Epithelial cell of proximal tubule (primary cell): ENCODE measurements at regions not wholly inside any gene's neighbourhood (a gene's known extent, or its start where the extent isn't known, plus 50 kb on each side); places are given as distances from the start of the nearest gene placed in this dataset.
A peak's percentile ranks its signal among the peaks of the same experiment; 100 is the strongest.

Experiments
- DNase-seq: peaks from one replicate; pipeline ENCODE4 v3.0.0-alpha.2; 2011; ENCODE audit warnings: low read depth
- H3K4me3 ChIP-seq: 2 replicates; pipeline ENCODE4 v1.5.1; 2011; ENCODE audit warnings: low read depth, mild to moderate bottlenecking, low read length
- TF ChIP-seq, protein P1 (sequence below): conservative IDR thresholded peaks from 2 replicates; pipeline ENCODE4 v1.5.1; 2012; ENCODE audit warnings: low read depth, mild to moderate bottlenecking, low read length

DNA sequence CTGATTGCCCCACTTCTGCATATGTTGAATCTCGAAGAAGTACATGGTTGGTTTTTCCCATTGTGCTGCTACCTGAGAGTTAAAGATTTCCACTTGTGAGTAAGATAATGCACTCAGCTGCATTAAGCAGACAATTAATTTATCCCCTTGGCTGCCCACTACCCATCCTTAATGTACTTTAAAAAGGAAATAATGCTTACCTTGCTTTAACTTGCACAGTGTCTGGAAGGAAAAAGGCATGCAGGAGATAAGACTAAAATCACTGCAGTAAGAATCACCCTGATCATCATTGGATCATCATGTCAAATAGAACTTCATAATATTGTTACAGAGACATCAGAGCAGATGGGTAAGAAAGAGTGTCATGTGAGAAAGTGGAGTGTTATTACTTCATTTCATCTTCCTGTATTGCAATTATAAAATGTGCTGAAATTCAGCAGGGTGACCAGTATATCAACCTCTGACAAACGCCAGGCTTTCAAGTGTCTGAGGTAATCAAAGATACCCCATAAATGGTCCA lies 207.3 kb upstream of the PIK3C3 start:
- TF ChIP-seq, protein P1, sequence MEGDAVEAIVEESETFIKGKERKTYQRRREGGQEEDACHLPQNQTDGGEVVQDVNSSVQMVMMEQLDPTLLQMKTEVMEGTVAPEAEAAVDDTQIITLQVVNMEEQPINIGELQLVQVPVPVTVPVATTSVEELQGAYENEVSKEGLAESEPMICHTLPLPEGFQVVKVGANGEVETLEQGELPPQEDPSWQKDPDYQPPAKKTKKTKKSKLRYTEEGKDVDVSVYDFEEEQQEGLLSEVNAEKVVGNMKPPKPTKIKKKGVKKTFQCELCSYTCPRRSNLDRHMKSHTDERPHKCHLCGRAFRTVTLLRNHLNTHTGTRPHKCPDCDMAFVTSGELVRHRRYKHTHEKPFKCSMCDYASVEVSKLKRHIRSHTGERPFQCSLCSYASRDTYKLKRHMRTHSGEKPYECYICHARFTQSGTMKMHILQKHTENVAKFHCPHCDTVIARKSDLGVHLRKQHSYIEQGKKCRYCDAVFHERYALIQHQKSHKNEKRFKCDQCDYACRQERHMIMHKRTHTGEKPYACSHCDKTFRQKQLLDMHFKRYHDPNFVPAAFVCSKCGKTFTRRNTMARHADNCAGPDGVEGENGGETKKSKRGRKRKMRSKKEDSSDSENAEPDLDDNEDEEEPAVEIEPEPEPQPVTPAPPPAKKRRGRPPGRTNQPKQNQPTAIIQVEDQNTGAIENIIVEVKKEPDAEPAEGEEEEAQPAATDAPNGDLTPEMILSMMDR = no peak
- no peak overlapping the region for H3K4me3 ChIP-seq
- DNase-seq = no peak

DNA sequence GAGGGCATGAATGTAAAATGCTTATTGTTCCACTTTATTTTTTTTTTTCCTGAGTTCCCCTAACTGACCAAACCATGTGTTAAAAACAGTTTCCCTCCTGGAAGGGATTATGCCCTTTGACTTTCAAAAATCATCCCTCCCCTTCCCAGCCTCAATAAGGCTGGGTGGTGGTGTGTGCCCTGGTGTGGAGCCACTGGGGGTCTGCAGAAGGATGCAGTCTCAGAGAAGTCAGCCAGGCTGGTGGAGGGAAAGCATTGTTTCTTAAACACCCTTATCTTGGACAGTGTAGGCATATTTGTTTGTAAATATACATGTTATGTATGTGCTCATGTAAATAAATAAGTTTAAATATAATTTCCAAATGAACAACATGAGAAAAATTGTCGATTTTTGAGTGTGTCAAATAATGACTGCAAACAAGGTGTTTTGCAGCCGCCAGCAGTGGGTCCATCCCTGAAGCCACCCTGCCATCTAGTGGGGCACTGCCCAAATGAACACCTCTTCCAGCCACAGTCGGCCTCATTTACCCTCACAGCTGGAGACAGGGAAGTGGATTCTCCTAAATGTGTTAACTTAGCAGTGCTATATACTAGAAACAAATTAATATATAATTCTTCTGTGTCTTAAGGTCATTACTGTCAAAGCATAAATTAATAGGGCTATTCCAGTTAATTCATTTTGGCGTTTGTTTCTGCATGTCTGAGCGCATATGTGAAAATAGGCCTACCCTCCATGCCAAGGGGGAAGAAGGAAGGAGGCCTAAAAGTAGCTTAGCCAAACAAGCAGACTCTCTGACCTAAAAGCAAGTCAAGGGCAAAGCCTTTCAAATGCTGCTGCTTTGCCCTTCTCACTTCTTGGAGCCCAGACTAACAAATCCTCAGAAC lies 209.6 kb upstream of the PIK3C3 start:
- TF ChIP-seq, protein P1 = peak; percentile 89
- H3K4me3 ChIP-seq = no peak overlapping the region
- DNase-seq = no peak

DNA sequence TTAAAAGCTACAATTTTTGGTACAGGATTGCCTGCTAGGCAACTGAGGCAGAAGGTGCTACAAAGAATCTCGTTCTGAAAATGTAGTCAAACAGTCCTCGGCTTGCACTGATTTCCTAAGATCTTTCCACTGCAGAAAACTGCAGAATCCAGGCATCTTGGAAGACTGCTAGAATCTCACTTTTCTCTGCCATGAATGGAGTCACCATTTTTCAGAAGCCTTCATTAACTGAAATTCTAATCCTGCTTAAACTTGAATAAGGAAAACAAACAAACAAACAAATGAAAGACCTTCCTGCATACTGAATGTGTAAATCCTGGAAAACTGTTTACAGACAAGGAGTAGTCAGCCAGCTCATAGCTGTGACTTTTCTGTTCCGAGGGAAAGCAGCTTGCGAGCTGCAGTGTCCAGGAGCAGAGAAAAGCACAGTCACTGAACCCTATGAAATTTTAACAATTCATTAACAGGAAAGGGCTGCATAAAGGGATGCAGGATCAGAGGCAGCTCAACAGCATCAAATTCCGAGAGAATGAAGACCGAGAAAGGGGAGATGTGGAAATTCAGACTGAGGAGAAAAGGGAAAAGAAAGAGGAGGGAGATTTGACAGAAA lies 210.5 kb upstream of the PIK3C3 start:
- H3K4me3 ChIP-seq = no peak overlapping the region
- DNase-seq = no peak
- TF ChIP-seq, protein P1 = no peak

DNA sequence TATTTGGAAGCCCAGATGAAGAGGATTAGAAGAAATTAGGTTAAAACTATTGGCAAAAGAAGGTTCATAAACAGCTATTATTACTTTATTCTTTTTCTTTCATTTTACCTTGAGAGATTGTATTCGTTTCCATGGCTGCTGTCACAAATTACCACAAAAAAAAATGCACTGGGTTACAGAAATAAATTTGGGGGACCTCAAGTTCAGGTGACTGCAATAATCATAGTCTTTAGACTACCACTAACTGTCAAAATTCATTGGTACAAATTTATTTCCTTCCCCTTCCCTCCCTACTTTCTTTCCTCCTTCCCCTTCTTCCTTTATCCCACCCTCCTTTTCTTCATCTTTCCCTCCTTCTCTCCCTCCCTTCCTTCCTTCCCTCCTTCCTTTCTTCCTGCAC lies 217.8 kb upstream of the PIK3C3 start:
- no peak overlapping the region for H3K4me3 ChIP-seq
- no peak for DNase-seq
- TF ChIP-seq, protein P1 = no peak

DNA sequence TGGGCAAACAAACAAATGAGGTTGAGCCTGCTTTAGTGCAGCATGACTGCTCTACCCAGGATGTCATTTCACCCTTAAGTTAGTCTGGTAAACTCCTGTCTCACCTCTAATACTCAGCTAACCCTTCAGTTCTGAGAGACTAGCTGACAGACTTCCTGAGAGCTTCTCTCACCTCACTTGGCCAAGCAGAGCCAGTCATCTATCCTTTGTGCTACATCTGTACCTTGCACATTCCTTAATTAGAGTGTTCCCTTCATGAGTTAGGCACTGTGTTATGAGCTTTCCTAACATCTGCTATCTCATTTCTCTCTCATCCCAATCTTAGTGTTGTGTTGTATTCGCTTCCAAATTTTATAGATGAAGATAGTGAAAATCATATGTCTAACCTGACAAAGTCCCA lies 220.1 kb upstream of the PIK3C3 start:
- H3K4me3 ChIP-seq = no peak overlapping the region
- no peak for DNase-seq
- TF ChIP-seq, protein P1 = no peak

DNA sequence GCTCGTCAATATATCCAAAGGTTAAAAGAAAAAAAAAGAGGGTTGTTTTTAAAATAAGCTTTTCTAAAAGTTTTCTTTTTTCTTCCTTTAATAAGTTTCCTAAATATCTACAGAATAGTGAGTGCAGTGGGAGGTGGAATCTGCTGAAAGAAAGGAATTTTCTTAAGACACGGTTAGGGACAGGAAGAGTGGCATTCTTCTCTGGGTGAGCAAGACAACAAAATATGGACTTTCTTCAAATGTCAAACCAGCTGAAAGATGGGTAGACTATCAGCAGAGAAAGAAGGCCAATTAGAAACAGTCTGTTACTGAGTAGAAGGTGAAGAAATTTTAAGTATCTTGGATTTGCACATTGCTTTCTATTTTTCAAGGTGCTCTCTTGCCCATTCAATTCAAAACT lies 222.7 kb upstream of the PIK3C3 start:
- TF ChIP-seq, protein P1 = no peak
- H3K4me3 ChIP-seq = no peak overlapping the region
- no peak for DNase-seq
